ENCODE measurements at regions not wholly inside any gene's neighbourhood (a gene's known extent, or its start where the extent isn't known, plus 50 kb on each side); places are given as distances from the start of the nearest gene placed in this dataset.

DNA sequence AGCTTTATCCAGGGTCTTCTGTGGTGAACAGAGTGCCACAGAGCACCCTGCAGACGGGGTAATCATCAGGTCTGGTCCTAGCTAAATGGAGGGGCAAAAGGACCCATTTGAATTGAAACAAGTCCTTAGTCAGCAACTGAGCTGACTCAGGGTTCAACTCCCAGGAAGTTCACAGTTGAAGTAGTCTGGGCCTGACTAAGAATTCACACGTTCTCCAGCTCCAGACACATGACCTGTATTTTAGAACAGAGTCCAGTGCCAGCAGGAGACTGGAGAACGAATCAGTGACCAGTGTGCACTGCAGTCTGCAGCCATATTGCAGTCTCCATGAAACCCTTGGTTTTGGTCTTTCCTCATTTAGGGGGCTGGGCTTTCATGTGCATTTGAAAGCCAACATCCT lies 85.2 kb downstream of the ELOVL4 start:
- Histone ChIP-seq H3K56ac (ENCODE audit: insufficient read length, low read depth, low read length) (no peak overlapping the region), H2BK5ac (ENCODE audit: insufficient read length, low read length) (no peak overlapping the region), H4K91ac (ENCODE audit: insufficient read length, low read depth, low read length) (no peak overlapping the region), H4K8ac (replicated peaks; ENCODE audit: insufficient read length, low read depth, low read length) (no peak overlapping the region), H4K20me1 (ENCODE audit: control insufficient read depth, insufficient read depth, insufficient read length) (no peaks in the 10 kb centered on the region), H3T11ph (ENCODE audit: low read length) (no peak overlapping the region), H3K27ac (ENCODE audit: insufficient read length, low read depth, low read length) (no peak overlapping the region), H3K23ac (ENCODE audit: insufficient read length, low read depth, low read length) (no peak overlapping the region), H3K18ac (ENCODE audit: insufficient read length, low read depth, low read length) (no peak overlapping the region), H2BK15ac (ENCODE audit: low read depth, low read length) (no peak overlapping the region), H3K4ac (ENCODE audit: low read depth, low read length) (no peak overlapping the region), H2BK120ac (ENCODE audit: low read depth, low read length, poor library complexity, severe bottlenecking) (no peak overlapping the region), H3K9me3 (ENCODE audit: control insufficient read depth, low read depth, low read length) (no peaks in the 10 kb centered on the region), H3K9ac (ENCODE audit: extremely low read depth, insufficient read length, low read length) (no peak overlapping the region), H2BK12ac (ENCODE audit: insufficient read length, low read depth, low read length) (no peak overlapping the region), H2AFZ (ENCODE audit: low read length) (no peak overlapping the region), H2BK20ac (ENCODE audit: low read depth, low read length, poor library complexity, severe bottlenecking) (no peak overlapping the region), H3K4me2 (ENCODE audit: insufficient read depth, insufficient read length, low read length) (no peak overlapping the region), H3K79me1 (ENCODE audit: insufficient read depth, low read depth, low read length, poor library complexity, severe bottlenecking) (no peaks in the 10 kb centered on the region), H3K14ac (ENCODE audit: insufficient read depth, low read length) (no peak overlapping the region), H3K79me2 (ENCODE audit: insufficient read depth, low read length) (no peaks in the 10 kb centered on the region), H4K5ac (ENCODE audit: insufficient read length, low read depth, low read length) (no peak overlapping the region), H3K23me2 (ENCODE audit: insufficient read length, low read depth, low read length, poor library complexity, severe bottlenecking) (no peaks in the 10 kb centered on the region), H3K4me1 (ENCODE audit: insufficient read depth, low read length) (no peaks in the 10 kb centered on the region), H3K27me3 (ENCODE audit: insufficient read depth, low read length) (no peaks in the 10 kb centered on the region), H2AK5ac (ENCODE audit: insufficient read length, low read length) (no peak overlapping the region)
- WGBS (ENCODE audit: extremely low coverage, insufficient read length, low lambda C conversion rate) = no CpG with 5 or more reads among the region's 3 CpGs
- no peak overlapping the region for H3K4me3 Mint-ChIP-seq
- H3K36me3 Mint-ChIP-seq (ENCODE audit: insufficient read depth in 1 of 3, low read depth in 3 of 3) = no peaks in the 10 kb centered on the region
- H3K27ac Mint-ChIP-seq = no peak overlapping the region
- no peaks in the 10 kb centered on the region for H3K27me3 Mint-ChIP-seq (ENCODE audit: low read depth)
- no peak for DNase-seq
- TF ChIP-seq, protein P1, sequence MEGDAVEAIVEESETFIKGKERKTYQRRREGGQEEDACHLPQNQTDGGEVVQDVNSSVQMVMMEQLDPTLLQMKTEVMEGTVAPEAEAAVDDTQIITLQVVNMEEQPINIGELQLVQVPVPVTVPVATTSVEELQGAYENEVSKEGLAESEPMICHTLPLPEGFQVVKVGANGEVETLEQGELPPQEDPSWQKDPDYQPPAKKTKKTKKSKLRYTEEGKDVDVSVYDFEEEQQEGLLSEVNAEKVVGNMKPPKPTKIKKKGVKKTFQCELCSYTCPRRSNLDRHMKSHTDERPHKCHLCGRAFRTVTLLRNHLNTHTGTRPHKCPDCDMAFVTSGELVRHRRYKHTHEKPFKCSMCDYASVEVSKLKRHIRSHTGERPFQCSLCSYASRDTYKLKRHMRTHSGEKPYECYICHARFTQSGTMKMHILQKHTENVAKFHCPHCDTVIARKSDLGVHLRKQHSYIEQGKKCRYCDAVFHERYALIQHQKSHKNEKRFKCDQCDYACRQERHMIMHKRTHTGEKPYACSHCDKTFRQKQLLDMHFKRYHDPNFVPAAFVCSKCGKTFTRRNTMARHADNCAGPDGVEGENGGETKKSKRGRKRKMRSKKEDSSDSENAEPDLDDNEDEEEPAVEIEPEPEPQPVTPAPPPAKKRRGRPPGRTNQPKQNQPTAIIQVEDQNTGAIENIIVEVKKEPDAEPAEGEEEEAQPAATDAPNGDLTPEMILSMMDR (conservative IDR thresholded peaks at IDR 0.05) = no peak
- H3K4me1 Mint-ChIP-seq = peaks cover 6 to 14% of the 10 kb centered on the region in 2 experiments; a peak in 3 of 4 replicates
- no peaks in the 10 kb centered on the region for H3K9me3 Mint-ChIP-seq

All from H9 (cell line).